ENCODE measurements at regions not wholly inside any gene's neighbourhood (a gene's known extent, or its start where the extent isn't known, plus 50 kb on each side); places are given as distances from the start of the nearest gene placed in this dataset.
"Not testable (repeated sequence)": the region's sequence is repeated elsewhere in the genome, so short reads cannot be mapped to it uniquely, and the experiment has no call there.

DNA sequence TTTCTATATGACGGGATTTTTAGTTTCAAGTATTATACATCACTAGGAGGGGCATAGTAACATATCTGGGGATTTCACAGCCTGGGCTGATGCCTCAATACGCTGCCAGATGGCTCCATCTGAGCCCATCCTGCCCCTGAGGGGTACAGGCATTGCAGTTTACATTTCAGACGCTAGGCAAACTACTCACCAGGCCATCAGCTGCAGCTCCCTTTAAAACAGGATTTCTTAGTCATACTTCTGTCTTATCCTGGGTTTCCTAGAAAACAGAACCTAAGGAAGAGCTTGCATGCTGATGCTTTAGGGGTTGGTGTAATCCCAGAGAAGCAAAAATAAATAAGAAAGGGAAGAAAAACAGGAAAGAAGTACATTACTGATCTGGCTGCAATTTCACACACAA, 372.8 kb upstream of the PIK3R1 start:
- no peak overlapping the region for H3K27ac ChIP-seq
- TF ChIP-seq, protein P1, sequence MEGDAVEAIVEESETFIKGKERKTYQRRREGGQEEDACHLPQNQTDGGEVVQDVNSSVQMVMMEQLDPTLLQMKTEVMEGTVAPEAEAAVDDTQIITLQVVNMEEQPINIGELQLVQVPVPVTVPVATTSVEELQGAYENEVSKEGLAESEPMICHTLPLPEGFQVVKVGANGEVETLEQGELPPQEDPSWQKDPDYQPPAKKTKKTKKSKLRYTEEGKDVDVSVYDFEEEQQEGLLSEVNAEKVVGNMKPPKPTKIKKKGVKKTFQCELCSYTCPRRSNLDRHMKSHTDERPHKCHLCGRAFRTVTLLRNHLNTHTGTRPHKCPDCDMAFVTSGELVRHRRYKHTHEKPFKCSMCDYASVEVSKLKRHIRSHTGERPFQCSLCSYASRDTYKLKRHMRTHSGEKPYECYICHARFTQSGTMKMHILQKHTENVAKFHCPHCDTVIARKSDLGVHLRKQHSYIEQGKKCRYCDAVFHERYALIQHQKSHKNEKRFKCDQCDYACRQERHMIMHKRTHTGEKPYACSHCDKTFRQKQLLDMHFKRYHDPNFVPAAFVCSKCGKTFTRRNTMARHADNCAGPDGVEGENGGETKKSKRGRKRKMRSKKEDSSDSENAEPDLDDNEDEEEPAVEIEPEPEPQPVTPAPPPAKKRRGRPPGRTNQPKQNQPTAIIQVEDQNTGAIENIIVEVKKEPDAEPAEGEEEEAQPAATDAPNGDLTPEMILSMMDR (IDR thresholded peaks at IDR 0.05), result no peak
- H3K9ac ChIP-seq (ENCODE audit: low read depth in 2 of 2, low read length in 2 of 2), result no peak overlapping the region
- no peak overlapping the region for H3K4me3 ChIP-seq
- intact Hi-C loops (cut with DNase I), result no loop called here
- H3K4me1 ChIP-seq, result no peaks in the 10 kb centered on the region
- no peaks in the 10 kb centered on the region for H3K27me3 ChIP-seq
- DNase-seq, result no peak
- H3K36me3 ChIP-seq, result no peaks in the 10 kb centered on the region
- no peaks in the 10 kb centered on the region for H3K9me3 ChIP-seq

DNA sequence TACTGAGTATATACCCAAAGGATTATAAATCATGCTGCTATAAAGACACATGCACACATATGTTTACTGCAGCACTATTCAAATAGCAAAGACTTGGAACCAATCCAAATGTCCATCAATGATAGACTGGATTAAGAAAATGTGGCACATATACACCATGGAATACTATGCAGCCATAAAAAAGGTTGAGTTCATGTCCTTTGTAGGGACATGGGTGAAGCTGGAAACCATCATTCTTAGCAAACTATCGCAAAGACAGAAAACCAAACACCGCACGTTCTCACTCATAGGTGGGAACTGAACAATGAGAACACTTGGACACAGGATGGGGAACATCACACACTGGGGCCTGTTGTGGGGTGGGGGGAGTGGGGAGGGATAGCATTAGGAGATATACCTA, 378.3 kb upstream of the PIK3R1 start:
- H3K36me3 ChIP-seq; DNase-seq; H3K9ac ChIP-seq (ENCODE audit: low read depth in 2 of 2, low read length in 2 of 2); intact Hi-C loops (cut with DNase I); H3K4me1 ChIP-seq; H3K9me3 ChIP-seq; H3K27me3 ChIP-seq; H3K27ac ChIP-seq; H3K4me3 ChIP-seq: not testable (repeated sequence)

DNA sequence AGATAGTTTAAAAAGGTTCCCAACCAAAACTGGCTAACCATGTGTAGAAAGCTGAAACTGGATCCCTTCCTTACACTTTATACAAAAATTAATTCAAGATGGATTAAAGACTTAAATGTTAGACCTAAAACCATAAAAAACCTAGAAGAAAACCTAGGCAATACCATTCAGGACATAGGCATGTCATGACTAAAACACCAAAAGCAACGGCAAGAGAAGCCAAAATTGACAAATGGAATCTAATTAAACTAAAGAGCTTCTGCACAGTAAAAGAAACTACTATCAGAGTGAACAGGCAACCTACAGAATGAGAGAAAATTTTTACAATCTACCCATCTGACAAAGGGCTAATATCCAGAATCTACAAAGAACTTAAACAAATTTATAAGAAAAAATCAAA, 379.1 kb upstream of the PIK3R1 start:
- H3K9me3 ChIP-seq; H3K9ac ChIP-seq (ENCODE audit: low read depth in 2 of 2, low read length in 2 of 2); H3K27ac ChIP-seq; H3K4me1 ChIP-seq; H3K4me3 ChIP-seq; H3K36me3 ChIP-seq; intact Hi-C loops (cut with DNase I); H3K27me3 ChIP-seq; DNase-seq: not testable (repeated sequence)

DNA sequence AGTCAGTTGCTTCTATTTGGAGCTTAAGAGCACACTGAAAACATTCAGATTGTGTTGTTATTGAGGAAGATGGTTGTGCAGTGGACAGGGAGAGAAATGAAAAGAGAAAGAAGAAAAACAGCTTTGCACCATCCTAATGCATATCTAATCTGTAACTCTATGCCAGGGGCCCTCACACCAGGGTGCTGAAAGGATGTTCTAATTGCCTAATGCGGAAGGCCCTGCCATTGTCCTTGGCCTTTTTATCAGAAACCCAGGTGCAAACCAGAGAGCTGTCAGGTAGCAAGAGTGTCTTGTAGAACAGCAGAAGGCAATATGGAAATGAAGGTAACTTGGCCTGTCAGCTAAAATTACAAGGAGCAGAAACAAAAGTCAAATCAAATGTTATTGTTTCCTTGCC, 384.5 kb upstream of the PIK3R1 start:
- Histone ChIP-seq H3K9ac (ENCODE audit: low read depth in 2 of 2, low read length in 2 of 2) (no peak overlapping the region), H3K27me3 (no peaks in the 10 kb centered on the region), H3K4me1 (no peaks in the 10 kb centered on the region), H3K27ac (no peak overlapping the region), H3K36me3 (no peaks in the 10 kb centered on the region), H3K4me3 (no peak overlapping the region), H3K9me3 (no peaks in the 10 kb centered on the region)
- no peak for DNase-seq
- intact Hi-C loops (cut with DNase I), result no loop called here
- TF ChIP-seq, protein P1 (IDR thresholded peaks at IDR 0.05), result no peak

DNA sequence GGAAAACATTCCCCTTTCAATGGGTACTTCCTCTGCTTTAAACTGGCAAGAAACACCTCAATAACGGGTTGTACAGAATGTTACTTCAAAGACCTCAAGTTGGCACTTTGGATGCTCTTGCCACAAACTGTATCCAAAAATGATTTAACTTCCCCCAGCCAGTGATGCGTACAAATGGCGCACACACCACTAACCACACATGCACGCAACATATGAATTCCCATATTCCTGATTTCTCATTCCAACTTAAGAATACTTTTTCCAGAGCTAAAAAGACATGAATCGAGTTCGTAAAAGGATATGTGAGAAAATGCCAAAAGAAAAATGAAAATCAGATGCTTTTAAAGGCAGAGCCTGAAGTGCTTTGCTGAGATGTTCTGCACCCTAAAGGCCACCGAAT, 388.0 kb upstream of the PIK3R1 start:
- Histone ChIP-seq H3K36me3 (no peaks in the 10 kb centered on the region), H3K4me1 (no peaks in the 10 kb centered on the region), H3K9me3 (no peaks in the 10 kb centered on the region), H3K27me3 (no peaks in the 10 kb centered on the region), H3K27ac (no peak overlapping the region), H3K4me3 (no peak overlapping the region), H3K9ac (ENCODE audit: low read depth in 2 of 2, low read length in 2 of 2) (no peak overlapping the region)
- DNase-seq, result no peak
- intact Hi-C loops (cut with DNase I), result no loop called here
- TF ChIP-seq, protein P1 (IDR thresholded peaks at IDR 0.05), result no peak

DNA sequence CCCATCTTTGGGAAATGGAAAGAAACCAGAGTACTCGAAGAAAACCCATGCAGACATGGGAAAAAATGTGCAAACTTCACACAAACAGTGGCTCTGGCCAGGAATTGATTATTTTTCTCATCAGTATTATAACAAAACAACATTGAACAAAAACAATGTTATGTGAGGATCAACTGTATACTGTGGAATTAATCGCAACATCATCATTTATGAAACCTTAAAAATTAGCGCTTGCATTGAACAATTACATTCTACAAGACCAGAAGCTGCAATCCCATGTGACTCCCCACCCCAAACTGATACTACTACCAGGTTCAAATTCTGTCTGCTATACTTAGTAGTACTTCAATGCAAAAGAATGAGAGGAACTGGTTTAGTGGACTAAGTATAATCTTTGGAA, 390.7 kb upstream of the PIK3R1 start:
- Histone ChIP-seq H3K9ac (ENCODE audit: low read depth in 2 of 2, low read length in 2 of 2) (no peak overlapping the region), H3K4me3 (no peak overlapping the region), H3K9me3 (no peaks in the 10 kb centered on the region), H3K4me1 (no peaks in the 10 kb centered on the region), H3K27ac (no peak overlapping the region), H3K27me3 (no peaks in the 10 kb centered on the region), H3K36me3 (no peaks in the 10 kb centered on the region)
- DNase-seq, result no peak
- intact Hi-C loops (cut with DNase I), result no loop called here
- TF ChIP-seq, protein P1 (IDR thresholded peaks at IDR 0.05), result no peak

DNA sequence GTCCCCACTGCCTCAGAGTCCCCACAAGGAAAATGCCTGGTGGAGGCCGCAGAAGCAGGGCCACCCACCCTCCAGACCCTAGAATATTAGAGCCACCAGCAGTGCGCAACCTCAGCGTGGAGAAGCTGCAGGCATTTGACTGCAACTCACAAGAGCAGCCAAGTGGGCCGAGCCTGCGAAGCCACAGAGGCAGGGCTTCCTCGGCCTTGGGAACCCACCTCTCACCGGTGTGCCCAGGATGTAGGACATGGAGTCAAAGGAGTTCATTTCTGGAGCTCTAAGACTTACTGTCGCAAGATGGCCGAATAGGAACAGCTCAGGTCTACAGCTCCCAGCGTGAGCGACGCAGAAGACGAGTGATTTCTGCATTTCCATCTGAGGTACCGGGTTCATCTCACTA, 397.9 kb upstream of the PIK3R1 start:
- Histone ChIP-seq H3K27ac (no peak overlapping the region), H3K36me3 (no peaks in the 10 kb centered on the region), H3K4me3 (no peak overlapping the region), H3K27me3 (no peaks in the 10 kb centered on the region), H3K9ac (ENCODE audit: low read depth in 2 of 2, low read length in 2 of 2) (no peak overlapping the region), H3K9me3 (no peaks in the 10 kb centered on the region), H3K4me1 (no peaks in the 10 kb centered on the region)
- intact Hi-C loops (cut with DNase I), result no loop called here
- DNase-seq, result no peak
- TF ChIP-seq, protein P1 (IDR thresholded peaks at IDR 0.05), result no peak
